Adrenal gland (tissue), 9 donors: ENCODE measurements at regions not wholly inside any gene's neighbourhood (a gene's known extent, or its start where the extent isn't known, plus 50 kb on each side); places are given as distances from the start of the nearest gene placed in this dataset.

ENCODE experiments used
- DNase-seq, 7 donors: peaks; one replicate each; pipeline ENCODE4 v3.0.0-alpha.2; 2019 to 2020
- H3K27ac ChIP-seq, 5 donors: fragments of 200-600 bp; sonication (generic) in 4 of 5; 1 replicate in 3 of 5; 2 replicates in 2 of 5; pipeline versions ENCODE4 v1.5.1 to v1.8.0; 2016 to 2020; ENCODE audit warnings: mild to moderate bottlenecking in 1 of 5
- H3K27me3 ChIP-seq: fragments of 200-600 bp; 2 replicates; pipeline ENCODE4 v1.8.0; 2021
- H3K36me3 ChIP-seq, 2 donors: fragments of 200-600 bp; replicated peaks in 1 of 2; 1 replicate in 1 of 2; 2 replicates in 1 of 2; pipeline versions ENCODE4 v1.5.1 to v1.8.0; 2018 to 2022
- H3K4me1 ChIP-seq, 2 donors: fragments of 200-600 bp; replicated peaks in 1 of 2; 1 replicate in 1 of 2; 2 replicates in 1 of 2; pipeline versions ENCODE4 v1.5.1 to v1.8.0; 2018 to 2021
- H3K4me3 ChIP-seq, 4 donors: fragments of 200-600 bp; sonication (generic) in 3 of 4; one replicate each; pipeline ENCODE4 v1.5.1; 2016 to 2018
- H3K9me3 ChIP-seq, 3 donors: fragments of 200-600 bp; sonication (generic) in 1 of 3; replicated peaks in 1 of 3; 1 replicate in 2 of 3; 2 replicates in 1 of 3; pipeline versions ENCODE4 v1.5.1 to v1.8.0; 2016 to 2021
- POLR2A ChIP-seq, 2 donors: fragments of 450-650 bp; IDR thresholded peaks; one replicate each; pipeline ENCODE4 v1.6.1; 2017; ENCODE audit warnings: antibody characterized with exemption in 2 of 2, mild to moderate bottlenecking in 2 of 2, moderate library complexity in 1 of 2
- WGBS, 4 donors: extraction: QIAGEN DNeasy Blood & Tissue Kit in 2 of 4; methylation state at CpG; one replicate each; pipeline versions ENCODE4 v1.1.5 to v1.1.7; 2013 to 2017; 5-methylcytosine and 5-hydroxymethylcytosine counted together
- intact Hi-C, 2 donors: fragments of 100-400 bp; cut with DNase I; formaldehyde crosslinking; loops; one replicate each; pipeline versions ENCODE4 v1.14.1 to v1.15.0; 2022 to 2023
- TF ChIP-seq, protein P1 (sequence below), 6 experiments: fragments of 450-650 bp in 4 of 6; fragments of 200-600 bp in 2 of 6; sonication (generic) in 1 of 6; IDR thresholded peaks; 1 replicate in 5 of 6; 2 replicates in 1 of 6; pipeline versions ENCODE4 v1.5.1 to v1.8.0; 2016 to 2021; ENCODE audit warnings: antibody characterized with exemption in 6 of 6, mild to moderate bottlenecking in 2 of 6, moderate library complexity in 1 of 6
- donor health status: healthy with polysubstance abuse.
- donor health status: Bipolar disorder and iron deficiency.
- donor health status: DM: yes; HTN: yes; CAD: no.
- donor health status: DM: no; HTN: no; CAD: no.
- donor health status: DM: no; HTN: no; CAD: no.

GRCh38 chr12:93275589-93275988, 102.1 kb upstream of the NUDT4 start:
- no peaks in the 10 kb centered on the region for H3K9me3 ChIP-seq
- intact Hi-C loops: no loop called here
- 84 to 95% (median 94%) methylated on average over 7 of the region's 7 CpGs for WGBS, 4 donors
- DNase-seq: no peak
- H3K4me3 ChIP-seq: no peak overlapping the region
- H3K27me3 ChIP-seq: no peaks in the 10 kb centered on the region
- H3K36me3 ChIP-seq: no peaks in the 10 kb centered on the region
- no peak overlapping the region for H3K27ac ChIP-seq
- TF ChIP-seq, protein P1, sequence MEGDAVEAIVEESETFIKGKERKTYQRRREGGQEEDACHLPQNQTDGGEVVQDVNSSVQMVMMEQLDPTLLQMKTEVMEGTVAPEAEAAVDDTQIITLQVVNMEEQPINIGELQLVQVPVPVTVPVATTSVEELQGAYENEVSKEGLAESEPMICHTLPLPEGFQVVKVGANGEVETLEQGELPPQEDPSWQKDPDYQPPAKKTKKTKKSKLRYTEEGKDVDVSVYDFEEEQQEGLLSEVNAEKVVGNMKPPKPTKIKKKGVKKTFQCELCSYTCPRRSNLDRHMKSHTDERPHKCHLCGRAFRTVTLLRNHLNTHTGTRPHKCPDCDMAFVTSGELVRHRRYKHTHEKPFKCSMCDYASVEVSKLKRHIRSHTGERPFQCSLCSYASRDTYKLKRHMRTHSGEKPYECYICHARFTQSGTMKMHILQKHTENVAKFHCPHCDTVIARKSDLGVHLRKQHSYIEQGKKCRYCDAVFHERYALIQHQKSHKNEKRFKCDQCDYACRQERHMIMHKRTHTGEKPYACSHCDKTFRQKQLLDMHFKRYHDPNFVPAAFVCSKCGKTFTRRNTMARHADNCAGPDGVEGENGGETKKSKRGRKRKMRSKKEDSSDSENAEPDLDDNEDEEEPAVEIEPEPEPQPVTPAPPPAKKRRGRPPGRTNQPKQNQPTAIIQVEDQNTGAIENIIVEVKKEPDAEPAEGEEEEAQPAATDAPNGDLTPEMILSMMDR (IDR thresholded peaks at IDR 0.05): no peak
- TF ChIP-seq POLR2A (IDR thresholded peaks at IDR 0.05): no peak
- H3K4me1 ChIP-seq: no peaks in the 10 kb centered on the region

- no peaks in the 10 kb centered on the region for H3K36me3 ChIP-seq
- intact Hi-C loops: no loop called here
- WGBS, 4 donors: 68 to 77% (median 74%) methylated on average over 1 to 2 of the region's 2 CpGs
- no peak for TF ChIP-seq POLR2A (IDR thresholded peaks at IDR 0.05)
- TF ChIP-seq, protein P1 (IDR thresholded peaks at IDR 0.05): no peak
- peaks cover 0 to 9% of the 10 kb centered on the region in 2 donors for H3K4me1 ChIP-seq
- H3K9me3 ChIP-seq: no peaks in the 10 kb centered on the region
- H3K27me3 ChIP-seq: no peaks in the 10 kb centered on the region
- no peak for DNase-seq
- H3K27ac ChIP-seq: no peak overlapping the region
- H3K4me3 ChIP-seq: no peak overlapping the region
These were observed 97.9 kb upstream of the NUDT4 start for GRCh38 chr12:93279565-93280412.

- 86 to 89% (median 87%) methylated on average over 3 of the region's 3 CpGs for WGBS, 4 donors
- Histone ChIP-seq H3K27ac (no peak overlapping the region), H3K36me3 (no peaks in the 10 kb centered on the region)
These were observed 90.6 kb upstream of the NUDT4 start for GRCh38 chr12:93287149-93287548.

GRCh38 chr12:93288626-93289025, 89.1 kb upstream of the NUDT4 start:
- H3K27ac ChIP-seq: no peak overlapping the region
- no peaks in the 10 kb centered on the region for H3K9me3 ChIP-seq
- no peaks in the 10 kb centered on the region for H3K27me3 ChIP-seq
- intact Hi-C loops: no loop called here
- no peak overlapping the region for H3K4me3 ChIP-seq
- H3K36me3 ChIP-seq: no peaks in the 10 kb centered on the region
- H3K4me1 ChIP-seq: peaks cover 0 to 5% of the 10 kb centered on the region in 2 donors
- no peak for TF ChIP-seq POLR2A (IDR thresholded peaks at IDR 0.05)
- TF ChIP-seq, protein P1 (IDR thresholded peaks at IDR 0.05): no peak
- DNase-seq: no peak

More at GRCh38 chr12:93287149-93287548, 90.6 kb upstream of the NUDT4 start:
- H3K4me3 ChIP-seq: no peak overlapping the region
- no peak for DNase-seq
- intact Hi-C loops: no loop called here
- H3K4me1 ChIP-seq: peaks cover 0 to 9% of the 10 kb centered on the region in 2 donors
- TF ChIP-seq POLR2A (IDR thresholded peaks at IDR 0.05): no peak
- TF ChIP-seq, protein P1 (IDR thresholded peaks at IDR 0.05): no peak
- H3K27me3 ChIP-seq: no peaks in the 10 kb centered on the region
- no peaks in the 10 kb centered on the region for H3K9me3 ChIP-seq
